Endothelial cell of umbilical vein (primary cell): ENCODE measurements at regions not wholly inside any gene's neighbourhood (a gene's known extent, or its start where the extent isn't known, plus 50 kb on each side); places are given as distances from the start of the nearest gene placed in this dataset.

ENCODE experiments used
- BruUV-seq: library from RNA; stranded (reverse); fragments of 400-500 nt; replicated peaks from 2 replicates; lab custom pipeline; 2021; lab: Mats Ljungman, UMichigan
- CTCF ChIA-PET: fragments of 300-600, 350-600 bp; sonication (Branson Sonifier 250); formaldehyde crosslinking; loops from one replicate; lab custom pipeline; 2021; ENCODE audit warnings: antibody characterized with exemption, inconsistent platforms; lab: Charles Lee
- POLR2A ChIA-PET: fragments of 300-600, 350-600 bp; sonication (Branson Sonifier 250); formaldehyde crosslinking; loops from one replicate; lab custom pipeline; 2021; ENCODE audit warnings: antibody characterized with exemption, inconsistent platforms; lab: Charles Lee
- DNase-seq: peaks from one replicate; pipeline ENCODE4 v3.0.0-alpha.2; 2011; ENCODE audit warnings: low read depth, low spot score
- FAIRE-seq: peaks from 2 replicates; lab custom pipeline; 2011; peaks lifted over from hg19 to GRCh38; lab: Jason Lieb, UNC
- H2AFZ ChIP-seq: 2 replicates; pipeline ENCODE4 v1.6.0; 2012; ENCODE audit warnings: low read depth, low read length, control low read depth, inconsistent platforms
- H3K27ac ChIP-seq: 2 replicates; pipeline ENCODE4 v1.5.1; 2011; ENCODE audit warnings: low read depth, mild to moderate bottlenecking, control low read depth, low read length, moderate library complexity; ENCODE audit not compliant: insufficient read depth
- H3K27me3 ChIP-seq, 2 experiments: 2 replicates each; pipeline versions ENCODE4 v1.6.0 to v1.6.1; 2011; ENCODE audit warnings: low read length in 2 of 2, mixed read lengths in 1 of 2; ENCODE audit not compliant: control insufficient read depth in 2 of 2, insufficient read depth in 2 of 2
- H3K36me3 ChIP-seq, 2 experiments: 2 replicates in 1 of 2; 3 replicates in 1 of 2; pipeline ENCODE4 v1.5.1; 2011; ENCODE audit warnings: low read length in 2 of 2, mild to moderate bottlenecking in 1 of 2, moderate library complexity in 1 of 2; ENCODE audit not compliant: control insufficient read depth in 2 of 2, insufficient read depth in 2 of 2; ENCODE audit errors: extremely low read depth in 1 of 2
- H3K4me1 ChIP-seq: 3 replicates; pipeline ENCODE4 v1.5.1; 2011; ENCODE audit warnings: mild to moderate bottlenecking, low read length; ENCODE audit not compliant: control insufficient read depth, insufficient read depth; ENCODE audit errors: extremely low read depth
- H3K4me2 ChIP-seq: 2 replicates; pipeline ENCODE4 v1.6.1; 2011; ENCODE audit warnings: low read length, control low read depth, mixed read lengths; ENCODE audit not compliant: insufficient read depth
- H3K4me3 ChIP-seq, 3 experiments: fragments of 200-600 bp in 1 of 3; sonication (generic), shearing (Covaris generic) in 1 of 3; replicated peaks in 1 of 3; 2 replicates each; pipeline ENCODE4 v1.5.1; 2011 to 2016; ENCODE audit warnings: control low read depth in 3 of 3, low read length in 3 of 3, mild to moderate bottlenecking in 2 of 3, inconsistent platforms in 1 of 3, low read depth in 1 of 3, moderate library complexity in 1 of 3; ENCODE audit not compliant: insufficient read depth in 1 of 3
- H3K79me2 ChIP-seq: 2 replicates; pipeline ENCODE4 v1.6.0; 2012; ENCODE audit warnings: low read length, inconsistent platforms; ENCODE audit not compliant: control insufficient read depth, insufficient read depth
- H3K9ac ChIP-seq: replicated peaks from 2 replicates; pipeline ENCODE3; 2011; ENCODE audit warnings: low read length, control low read depth; ENCODE audit not compliant: insufficient read depth; ENCODE audit errors: extremely low read depth
- H3K9me1 ChIP-seq: replicated peaks from 3 replicates; pipeline ENCODE4 v1.6.0; 2011; ENCODE audit warnings: mild to moderate bottlenecking, low read length; ENCODE audit not compliant: control insufficient read depth, insufficient read depth; ENCODE audit errors: extremely low read depth
- H3K9me3 ChIP-seq: replicated peaks from 2 replicates; pipeline ENCODE4 v1.5.1; 2012; ENCODE audit warnings: low read length, inconsistent platforms; ENCODE audit not compliant: control insufficient read depth, insufficient read depth
- H4K20me1 ChIP-seq: replicated peaks from 2 replicates; pipeline ENCODE3; 2011; ENCODE audit warnings: mild to moderate bottlenecking, low read length; ENCODE audit not compliant: control insufficient read depth, insufficient read depth; ENCODE audit errors: extremely low read depth
- EZH2 ChIP-seq: IDR thresholded peaks from 2 replicates; pipeline ENCODE4 v1.6.1; 2012; ENCODE audit warnings: borderline replicate concordance, low read depth, mild to moderate bottlenecking, moderate library complexity, low read length, inconsistent platforms; ENCODE audit not compliant: severe bottlenecking
- FOS ChIP-seq: IDR thresholded peaks from 2 replicates; pipeline ENCODE4 v1.6.1; 2011; ENCODE audit warnings: mild to moderate bottlenecking, low read length, moderate library complexity, borderline replicate concordance; ENCODE audit not compliant: insufficient read depth
- GATA2 ChIP-seq: IDR thresholded peaks from 2 replicates; pipeline ENCODE4 v1.7.0; 2011; ENCODE audit warnings: low read depth, mild to moderate bottlenecking, moderate library complexity, mixed read lengths, low read length; ENCODE audit not compliant: insufficient read length, insufficient read depth
- JUN ChIP-seq: IDR thresholded peaks from 2 replicates; pipeline ENCODE4 v1.6.1; 2011; ENCODE audit warnings: borderline replicate concordance, low read depth; ENCODE audit not compliant: insufficient read length, insufficient read depth
- MYC ChIP-seq: IDR thresholded peaks from one replicate; pipeline ENCODE4 v1.6.1; 2011; ENCODE audit warnings: mild to moderate bottlenecking, low read depth, low read length
- POLR2A ChIP-seq: IDR thresholded peaks from 2 replicates; pipeline ENCODE4 v1.6.1; 2012; ENCODE audit warnings: low read depth, mild to moderate bottlenecking, control low read depth, low read length
- POLR2AphosphoS5 ChIP-seq: IDR thresholded peaks from 2 replicates; pipeline ENCODE4 v1.6.1; 2012; ENCODE audit warnings: low read depth, mild to moderate bottlenecking, control low read depth, low read length, moderate library complexity; ENCODE audit not compliant: insufficient read depth
- dilution Hi-C: fragments of 300-500 bp; cut with MboI; formaldehyde crosslinking; loops from one replicate; pipeline ENCODE4 v1.15.0; 2019; ENCODE audit warnings: low sequenced_read_pairs; ENCODE audit not compliant: extremely low pct_ligation_motif_present
- intact Hi-C: fragments of 100-400 bp; cut with micrococcal nuclease; formaldehyde crosslinking; loops from one replicate; pipeline ENCODE4 v1.10.0; 2022
- TF ChIP-seq, protein P1 (sequence below), 2 donors: IDR thresholded peaks; 1 replicate in 1 of 2; 2 replicates in 1 of 2; pipeline ENCODE4 v1.5.1; 2011; ENCODE audit warnings: low read length in 2 of 2, mild to moderate bottlenecking in 2 of 2, moderate library complexity in 2 of 2, control low read depth in 1 of 2, inconsistent platforms in 1 of 2, low read depth in 1 of 2; ENCODE audit not compliant: insufficient read depth in 1 of 2; ENCODE audit errors: extremely low read depth in 1 of 2
- TF ChIP-seq, protein P2 (sequence below): IDR thresholded peaks from 2 replicates; pipeline ENCODE4 v1.6.1; 2011; ENCODE audit not compliant: insufficient read depth, insufficient read length

DNA sequence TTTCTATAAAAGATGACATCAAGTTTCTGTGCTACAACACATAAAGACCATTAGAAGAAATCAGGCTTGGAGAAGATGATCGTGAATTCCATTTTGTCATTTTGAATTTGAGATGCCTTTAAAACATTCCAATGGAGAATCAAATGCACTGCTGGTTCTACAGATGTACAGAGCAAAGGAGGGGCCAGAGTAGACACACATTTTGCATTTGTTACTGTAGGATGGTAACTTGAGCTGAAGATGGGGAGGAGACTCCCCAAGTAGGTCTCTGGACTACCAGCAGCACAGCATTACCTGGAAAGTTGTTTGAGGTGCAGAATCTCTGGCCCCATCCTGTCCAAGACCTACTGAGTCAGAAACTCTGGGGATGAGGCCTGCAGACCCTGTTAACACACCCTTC is 121.6 kb upstream of the RALGAPA2 start:
- Histone ChIP-seq H3K4me3 (no peak overlapping the region), H3K4me2 (no peak overlapping the region), H3K9ac (no peak overlapping the region), H4K20me1 (no peaks in the 10 kb centered on the region), H3K79me2 (no peaks in the 10 kb centered on the region), H3K4me1 (no peaks in the 10 kb centered on the region), H3K36me3 (no peaks in the 10 kb centered on the region), H3K9me1 (no peaks in the 10 kb centered on the region), H3K27ac (no peak overlapping the region), H2AFZ (no peak overlapping the region), H3K27me3 (peaks cover 0 to 2% of the 10 kb centered on the region in 2 experiments), H3K9me3 (no peaks in the 10 kb centered on the region)
- ChIA-PET CTCF (interaction anchor here (1.2 to 5.3 kb wide), 3 partner anchors 9 to 781 kb away, joined by 3 to 41 read pairs (median 3); no protein-coding TSS in a partner anchor), POLR2A (no interaction called here)
- FAIRE-seq, result no peak
- TF ChIP-seq, protein P1, sequence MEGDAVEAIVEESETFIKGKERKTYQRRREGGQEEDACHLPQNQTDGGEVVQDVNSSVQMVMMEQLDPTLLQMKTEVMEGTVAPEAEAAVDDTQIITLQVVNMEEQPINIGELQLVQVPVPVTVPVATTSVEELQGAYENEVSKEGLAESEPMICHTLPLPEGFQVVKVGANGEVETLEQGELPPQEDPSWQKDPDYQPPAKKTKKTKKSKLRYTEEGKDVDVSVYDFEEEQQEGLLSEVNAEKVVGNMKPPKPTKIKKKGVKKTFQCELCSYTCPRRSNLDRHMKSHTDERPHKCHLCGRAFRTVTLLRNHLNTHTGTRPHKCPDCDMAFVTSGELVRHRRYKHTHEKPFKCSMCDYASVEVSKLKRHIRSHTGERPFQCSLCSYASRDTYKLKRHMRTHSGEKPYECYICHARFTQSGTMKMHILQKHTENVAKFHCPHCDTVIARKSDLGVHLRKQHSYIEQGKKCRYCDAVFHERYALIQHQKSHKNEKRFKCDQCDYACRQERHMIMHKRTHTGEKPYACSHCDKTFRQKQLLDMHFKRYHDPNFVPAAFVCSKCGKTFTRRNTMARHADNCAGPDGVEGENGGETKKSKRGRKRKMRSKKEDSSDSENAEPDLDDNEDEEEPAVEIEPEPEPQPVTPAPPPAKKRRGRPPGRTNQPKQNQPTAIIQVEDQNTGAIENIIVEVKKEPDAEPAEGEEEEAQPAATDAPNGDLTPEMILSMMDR (IDR thresholded peaks at IDR 0.05; ENCODE audit: extremely low read depth in 1 of 2, insufficient read depth in 1 of 2, low read depth in 1 of 2, low read length in 2 of 2), result no peak
- dilution Hi-C loops, result no loop called here
- no peak for DNase-seq
- no TSS peak for BruUV-seq
- intact Hi-C loops, result no loop called here

DNA sequence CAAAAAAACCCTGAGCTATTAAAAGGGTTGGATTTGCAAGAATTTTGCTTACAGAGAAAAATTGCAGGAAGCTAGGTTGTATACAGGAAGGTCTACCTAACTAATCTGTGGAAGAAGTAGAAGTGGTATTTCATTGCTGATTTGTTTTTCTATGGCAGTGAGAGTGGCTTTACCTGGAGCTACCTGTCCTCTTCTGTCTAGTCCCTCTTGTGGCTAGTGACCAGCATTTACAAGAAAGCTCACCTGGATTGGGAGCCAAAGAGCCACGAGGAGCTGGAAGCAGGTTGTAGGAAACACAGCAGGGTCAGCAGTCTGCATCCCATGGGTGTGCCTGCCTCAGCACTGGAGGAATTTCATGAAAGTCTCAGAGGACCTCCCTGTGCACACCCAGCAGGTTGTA is 120.3 kb upstream of the RALGAPA2 start:
- Histone ChIP-seq H3K27me3 (peaks cover 0 to 2% of the 10 kb centered on the region in 2 experiments), H3K9ac (no peak overlapping the region), H3K9me3 (no peaks in the 10 kb centered on the region), H3K79me2 (no peaks in the 10 kb centered on the region), H4K20me1 (no peaks in the 10 kb centered on the region), H3K9me1 (no peaks in the 10 kb centered on the region), H3K27ac (no peak overlapping the region), H3K36me3 (no peaks in the 10 kb centered on the region), H2AFZ (no peak overlapping the region), H3K4me3 (no peak overlapping the region), H3K4me2 (no peak overlapping the region), H3K4me1 (no peaks in the 10 kb centered on the region)
- POLR2A ChIA-PET, result no interaction called here
- BruUV-seq, result no TSS peak
- no peak for TF ChIP-seq JUN
- no peak for TF ChIP-seq EZH2
- TF ChIP-seq, protein P1 (IDR thresholded peaks at IDR 0.05; ENCODE audit: extremely low read depth in 1 of 2, insufficient read depth in 1 of 2, low read depth in 1 of 2, low read length in 2 of 2), result no peak
- no peak for TF ChIP-seq POLR2A
- TF ChIP-seq GATA2, result no peak
- no peak for TF ChIP-seq MYC
- TF ChIP-seq FOS, result no peak
- TF ChIP-seq, protein P2, sequence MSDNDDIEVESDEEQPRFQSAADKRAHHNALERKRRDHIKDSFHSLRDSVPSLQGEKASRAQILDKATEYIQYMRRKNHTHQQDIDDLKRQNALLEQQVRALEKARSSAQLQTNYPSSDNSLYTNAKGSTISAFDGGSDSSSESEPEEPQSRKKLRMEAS, result no peak
- no peak for TF ChIP-seq POLR2AphosphoS5
- CTCF ChIA-PET, result interaction anchor here (0.6 kb wide), 1 partner anchor 239 kb away, joined by 3 read pairs; no protein-coding TSS in a partner anchor
- FAIRE-seq, result no peak
- no peak for DNase-seq
- dilution Hi-C loops, result no loop called here
- intact Hi-C loops, result no loop called here
